SK-N-SH (cell line): ENCODE measurements at regions not wholly inside any gene's neighbourhood (a gene's known extent, or its start where the extent isn't known, plus 50 kb on each side); places are given as distances from the start of the nearest gene placed in this dataset.
"Not testable (repeated sequence)": the region's sequence is repeated elsewhere in the genome, so short reads cannot be mapped to it uniquely, and the experiment has no call there.

Experiments used
- CTCF ChIA-PET: fragments of 300-600, 350-600 bp; formaldehyde crosslinking; extraction: SDS; loops from one replicate; lab custom pipeline; 2021; lab: Yijun Ruan, JAX
- POLR2A ChIA-PET: fragments of 350-600 bp; sonication (Branson Sonifier 250); formaldehyde crosslinking; extraction: SDS; loops from one replicate; lab custom pipeline; 2020; ENCODE audit warnings: antibody characterized with exemption, inconsistent platforms; lab: Yijun Ruan, JAX
- DNase-seq: peaks from one replicate; pipeline ENCODE4 v3.0.0; 2012
- H2AFZ ChIP-seq: fragments of 200-600 bp; sonication (generic); 2 replicates; pipeline ENCODE4 v1.8.1; 2016; ENCODE audit warnings: antibody characterized with exemption, mild to moderate bottlenecking, low read depth
- H3F3A ChIP-seq: fragments of 200-600 bp; sonication (generic); replicated peaks from 2 replicates; pipeline ENCODE3; 2016; ENCODE audit warnings: antibody characterized with exemption, mild to moderate bottlenecking; ENCODE audit not compliant: insufficient read depth
- H3K27ac ChIP-seq, 2 experiments: fragments of 200-500 bp in 1 of 2; fragments of 200-600 bp in 1 of 2; sonication (Bioruptor generic) in 1 of 2; sonication (generic), shearing (Covaris generic) in 1 of 2; 2 replicates each; pipeline versions ENCODE4 v1.5.1 to v1.6.1; 2014 to 2016; ENCODE audit warnings: low read depth in 2 of 2, inconsistent platforms in 1 of 2, low read length in 1 of 2, mild to moderate bottlenecking in 1 of 2, mixed read lengths in 1 of 2
- H3K27me3 ChIP-seq: fragments of 200-600 bp; sonication (generic), shearing (Covaris generic); 2 replicates; pipeline ENCODE4 v1.6.1; 2016; ENCODE audit warnings: mixed run types; ENCODE audit not compliant: insufficient read depth
- H3K36me3 ChIP-seq, 2 experiments: fragments of 200-500 bp in 1 of 2; fragments of 200-600 bp in 1 of 2; sonication (Bioruptor generic) in 1 of 2; sonication (generic) in 1 of 2; replicated peaks in 1 of 2; 2 replicates each; pipeline versions ENCODE3 to v1.5.1; 2014 to 2016; ENCODE audit warnings: low read length in 1 of 2, mild to moderate bottlenecking in 1 of 2; ENCODE audit not compliant: insufficient read depth in 2 of 2, control insufficient read depth in 1 of 2
- H3K4me1 ChIP-seq, 2 experiments: fragments of 200-500 bp in 1 of 2; fragments of 200-600 bp in 1 of 2; sonication (Bioruptor generic) in 1 of 2; sonication (generic), shearing (Covaris generic) in 1 of 2; 2 replicates each; pipeline versions ENCODE4 v1.5.1 to v1.6.1; 2014 to 2016; ENCODE audit warnings: low read depth in 1 of 2, low read length in 1 of 2, mixed run types in 1 of 2; ENCODE audit not compliant: insufficient read depth in 2 of 2, control insufficient read depth in 1 of 2
- H3K4me2 ChIP-seq: fragments of 200-600 bp; sonication (generic), shearing (Covaris generic); 2 replicates; pipeline ENCODE4 v1.6.1; 2017; ENCODE audit warnings: mixed run types
- H3K4me3 ChIP-seq, 2 experiments: fragments of 200-500 bp in 1 of 2; fragments of 200-600 bp in 1 of 2; sonication (Bioruptor generic) in 1 of 2; sonication (generic), shearing (Covaris generic) in 1 of 2; 2 replicates each; pipeline versions ENCODE4 v1.5.1 to v1.8.1; 2014 to 2016; ENCODE audit warnings: low read depth in 2 of 2, inconsistent platforms in 1 of 2, low read length in 1 of 2, mild to moderate bottlenecking in 1 of 2, mixed read lengths in 1 of 2, moderate library complexity in 1 of 2
- H3K79me2 ChIP-seq: fragments of 200-600 bp; sonication (generic); 2 replicates; pipeline ENCODE4 v1.8.1; 2017; ENCODE audit warnings: mild to moderate bottlenecking; ENCODE audit not compliant: insufficient read depth
- H3K9ac ChIP-seq: fragments of 200-600 bp; sonication (generic); 2 replicates; pipeline ENCODE4 v1.6.1; 2017; ENCODE audit warnings: mixed run types
- H3K9me2 ChIP-seq: fragments of 200-600 bp; sonication (generic); 2 replicates; pipeline ENCODE4 v1.6.1; 2017; ENCODE audit warnings: mixed run types
- H3K9me3 ChIP-seq: fragments of 200-600 bp; sonication (generic); 2 replicates; pipeline ENCODE4 v1.6.1; 2017; ENCODE audit warnings: mixed run types, mild to moderate bottlenecking, moderate library complexity
- H4K20me1 ChIP-seq: fragments of 200-600 bp; sonication (generic); 2 replicates; pipeline ENCODE4 v1.6.1; 2017; ENCODE audit warnings: mild to moderate bottlenecking, mixed run types; ENCODE audit not compliant: insufficient read depth
- FOSL2 ChIP-seq: IDR thresholded peaks from 2 replicates; pipeline ENCODE4 v1.4.0; 2012; ENCODE audit warnings: low read depth, mild to moderate bottlenecking, moderate library complexity, borderline replicate concordance
- NFIC ChIP-seq: IDR thresholded peaks from 2 replicates; pipeline ENCODE4 v1.4.0; 2012; ENCODE audit warnings: borderline replicate concordance
- NRF1 ChIP-seq: IDR thresholded peaks from 2 replicates; pipeline ENCODE4 v1.6.1; 2012; ENCODE audit warnings: low read depth, mild to moderate bottlenecking, low read length
- RAD21 ChIP-seq: IDR thresholded peaks from 2 replicates; pipeline ENCODE4 v1.6.1; 2012; ENCODE audit warnings: mild to moderate bottlenecking, low read length
- REST ChIP-seq: IDR thresholded peaks from 2 replicates; pipeline ENCODE4 v1.6.1; 2012; ENCODE audit warnings: mild to moderate bottlenecking, low read depth, low read length, moderate library complexity
- RXRA ChIP-seq: IDR thresholded peaks from 2 replicates; pipeline ENCODE4 v1.4.0; 2012; ENCODE audit warnings: low read depth, mild to moderate bottlenecking, borderline replicate concordance
- SMC3 ChIP-seq: IDR thresholded peaks from 2 replicates; pipeline ENCODE4 v1.6.1; 2012; ENCODE audit warnings: low read depth, low read length, improper control_type of control experiment
- ZBTB33 ChIP-seq: IDR thresholded peaks from 2 replicates; pipeline ENCODE4 v1.4.0; 2012; ENCODE audit warnings: low read depth, borderline replicate concordance
- WGBS: methylation state at CpG from one replicate; pipeline ENCODE4 v1.1.6; 2017; ENCODE audit warnings: low lambda C conversion rate; 5-methylcytosine and 5-hydroxymethylcytosine counted together

GRCh38 chrX:126481916-126482315, 70.7 kb downstream of the DCAF12L1 start:
- no peaks in the 10 kb centered on the region for H3K4me1 ChIP-seq
- no peak for DNase-seq
- no peak overlapping the region for H3K27ac ChIP-seq
- H2AFZ ChIP-seq = no peak overlapping the region
- no peaks in the 10 kb centered on the region for H3F3A ChIP-seq
- TF ChIP-seq NFIC (no peak), SMC3 (no peak), REST (no peak), RXRA (no peak), NRF1 (no peak), FOSL2 (no peak), ZBTB33 (no peak), RAD21 (no peak)
- H3K9me2 ChIP-seq = no peaks in the 10 kb centered on the region
- no peaks in the 10 kb centered on the region for H4K20me1 ChIP-seq
- no peaks in the 10 kb centered on the region for H3K79me2 ChIP-seq
- no peaks in the 10 kb centered on the region for H3K27me3 ChIP-seq
- ChIA-PET POLR2A (no interaction called here), CTCF (no interaction called here)
- 5% methylated on average over 1 of the region's 1 CpG for WGBS
- peaks cover 0 to 3% of the 10 kb centered on the region in 2 experiments for H3K36me3 ChIP-seq
- no peak overlapping the region for H3K4me2 ChIP-seq
- no peaks in the 10 kb centered on the region for H3K9me3 ChIP-seq
- no peak overlapping the region for H3K9ac ChIP-seq
- H3K4me3 ChIP-seq = no peak overlapping the region

GRCh38 chrX:126459896-126460826, 92.5 kb downstream of the DCAF12L1 start:
- H3K9ac ChIP-seq, DNase-seq, CTCF ChIA-PET, H3K4me2 ChIP-seq, H3K79me2 ChIP-seq, H3K9me3 ChIP-seq, H3K27ac ChIP-seq, H3K9me2 ChIP-seq, H3K4me1 ChIP-seq, H3K36me3 ChIP-seq, H3K4me3 ChIP-seq, H3F3A ChIP-seq, H4K20me1 ChIP-seq, POLR2A ChIA-PET, H3K27me3 ChIP-seq, H2AFZ ChIP-seq: not testable (repeated sequence)
- WGBS = 14% methylated on average over 14 of the region's 29 CpGs
